Activated CD4-positive, alpha-beta T cell treated with anti-CD3 and anti-CD28 coated beads for 36 hours (primary cell): ENCODE measurements at regions not wholly inside any gene's neighbourhood (a gene's known extent, or its start where the extent isn't known, plus 50 kb on each side); places are given as distances from the start of the nearest gene placed in this dataset.

Experiments
- ATAC-seq: fragments of 200-7000 bp; cut with Tn5 transposase; one replicate; pipeline ENCODE4 v1.10.0; 2021; ENCODE audit warnings: mild to moderate bottlenecking, moderate library complexity
- CTCF ChIA-PET: fragments of 350-600 bp; sonication (Branson Sonifier 250); formaldehyde crosslinking; loops from one replicate; lab custom pipeline; 2021; ENCODE audit warnings: antibody characterized with exemption; lab: Charles Lee
- POLR2A ChIA-PET: fragments of 350-600 bp; sonication (Branson Sonifier 250); formaldehyde crosslinking; loops from one replicate; lab custom pipeline; 2021; ENCODE audit warnings: antibody characterized with exemption, inconsistent platforms; lab: Charles Lee
- DNase-seq: peaks from one replicate; pipeline ENCODE4 v3.0.0-alpha.2; 2020
- H3K27ac Mint-ChIP-seq: one replicate; pipeline ENCODE4 v1.8.0; 2021; ENCODE audit warnings: mixed read lengths
- H3K27me3 Mint-ChIP-seq: one replicate; pipeline ENCODE4 v1.8.0; 2021; ENCODE audit warnings: mixed read lengths
- H3K36me3 Mint-ChIP-seq: one replicate; pipeline ENCODE4 v1.8.0; 2021; ENCODE audit warnings: low read depth, mixed read lengths
- H3K4me1 Mint-ChIP-seq: one replicate; pipeline ENCODE4 v1.8.0; 2021; ENCODE audit warnings: mixed read lengths
- H3K4me3 Mint-ChIP-seq: one replicate; pipeline ENCODE4 v1.8.0; 2021; ENCODE audit warnings: mild to moderate bottlenecking, moderate library complexity, mixed read lengths
- H3K9me3 Mint-ChIP-seq: one replicate; pipeline ENCODE4 v1.8.0; 2021; ENCODE audit warnings: low read depth, mixed read lengths
- intact Hi-C, 2 experiments: fragments of 100-400 bp; cut with DNase I in 1 of 2; cut with micrococcal nuclease in 1 of 2; formaldehyde crosslinking; loops; one replicate each; pipeline versions ENCODE4 v1.14.2 to v1.15.1; 2022 to 2024; cut with DNase I, micrococcal nuclease

DNA sequence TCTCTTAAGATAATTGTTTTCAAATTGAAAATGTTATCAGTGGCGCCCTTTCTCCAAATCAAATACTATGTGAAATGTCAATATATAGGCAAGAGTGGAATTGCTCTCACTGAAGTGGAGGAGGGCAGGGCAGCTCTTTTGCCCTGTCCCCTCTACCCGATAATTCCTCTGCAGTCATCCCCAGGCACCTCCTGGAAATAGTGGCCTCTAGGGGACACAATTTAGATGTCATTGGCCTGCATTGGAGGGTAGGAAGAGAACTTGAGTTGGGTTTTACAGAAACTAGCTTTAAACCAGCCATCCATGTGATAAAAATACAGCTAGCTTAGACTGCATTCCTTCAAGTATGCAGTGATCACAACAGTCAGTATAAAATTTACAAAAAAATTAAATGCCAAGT is 288.9 kb downstream of the EDEM1 start:
- ChIA-PET POLR2A (no interaction called here), CTCF (interaction anchor here (0.7 kb wide), 1 partner anchor 18 kb away, joined by 3 read pairs; no protein-coding TSS in a partner anchor)
- Mint-ChIP-seq H3K36me3 (no peaks in the 10 kb centered on the region), H3K27me3 (peaks cover 1% of the 10 kb centered on the region), H3K27ac (no peak overlapping the region), H3K9me3 (no peaks in the 10 kb centered on the region), H3K4me3 (no peak overlapping the region), H3K4me1 (no peaks in the 10 kb centered on the region)
- ATAC-seq (no peak), DNase-seq (no peak)
- intact Hi-C loops, result no loop called here

DNA sequence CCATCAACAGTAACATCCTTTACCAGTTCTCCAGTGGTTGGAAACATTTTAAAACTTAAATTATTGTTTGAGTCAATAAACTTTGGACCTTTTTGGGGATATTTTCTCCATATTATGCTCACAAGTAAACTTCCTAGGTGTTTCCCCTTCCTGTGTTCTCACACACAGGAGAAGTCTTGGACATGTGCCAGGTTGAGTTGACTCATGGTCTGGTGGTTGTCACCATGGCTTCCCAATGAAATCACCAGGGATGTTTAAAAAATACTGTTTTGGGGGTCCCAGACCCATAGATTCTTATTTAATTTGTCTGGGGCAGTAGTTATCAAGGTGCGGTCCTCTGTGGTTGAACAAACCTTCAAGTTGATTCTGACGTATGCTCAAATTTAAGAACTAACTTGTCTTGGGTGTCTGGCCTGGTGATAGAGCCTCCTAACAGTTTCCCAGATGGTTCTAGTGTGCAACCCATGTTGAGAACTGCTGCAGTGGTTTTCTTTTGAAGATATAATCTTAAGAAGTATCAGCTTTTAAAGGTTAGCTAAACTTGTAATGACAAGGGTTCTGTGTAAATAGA is 291.8 kb downstream of the EDEM1 start:
- Mint-ChIP-seq H3K27ac (no peak overlapping the region), H3K4me1 (no peaks in the 10 kb centered on the region), H3K9me3 (no peaks in the 10 kb centered on the region), H3K27me3 (peaks cover 1% of the 10 kb centered on the region), H3K36me3 (no peaks in the 10 kb centered on the region), H3K4me3 (no peak overlapping the region)
- DNase-seq (peak; percentile 24), ATAC-seq (no peak)
- intact Hi-C loops, result no loop called here
- ChIA-PET POLR2A (no interaction called here), CTCF (no interaction called here)

DNA sequence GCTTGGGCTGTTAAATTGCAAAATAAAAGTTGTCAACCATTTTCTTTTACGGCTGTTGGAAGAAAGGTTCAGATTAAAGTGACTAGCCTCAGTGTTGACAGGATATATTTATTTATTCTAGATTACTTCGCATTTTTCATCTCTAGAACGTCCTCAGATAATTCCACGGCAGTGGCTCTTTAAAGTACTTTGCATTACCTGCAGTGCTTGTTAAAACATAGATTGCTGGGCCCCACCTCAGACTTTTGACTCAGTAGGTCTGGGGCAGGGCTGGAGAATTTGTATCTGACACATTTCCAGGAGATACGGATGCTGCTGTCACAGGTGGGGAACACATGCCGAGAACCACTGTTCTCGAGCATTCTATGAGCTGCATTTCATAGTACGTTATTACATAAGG is 292.7 kb downstream of the EDEM1 start:
- no peaks in the 10 kb centered on the region for H3K36me3 Mint-ChIP-seq
- intact Hi-C loops, result no loop called here
- H3K4me1 Mint-ChIP-seq, result no peaks in the 10 kb centered on the region
- no peaks in the 10 kb centered on the region for H3K9me3 Mint-ChIP-seq
- H3K4me3 Mint-ChIP-seq, result no peak overlapping the region
- CTCF ChIA-PET, result no interaction called here
- POLR2A ChIA-PET, result no interaction called here
- no peak for DNase-seq
- ATAC-seq, result no peak
- H3K27ac Mint-ChIP-seq, result no peak overlapping the region
- H3K27me3 Mint-ChIP-seq, result no peaks in the 10 kb centered on the region

DNA sequence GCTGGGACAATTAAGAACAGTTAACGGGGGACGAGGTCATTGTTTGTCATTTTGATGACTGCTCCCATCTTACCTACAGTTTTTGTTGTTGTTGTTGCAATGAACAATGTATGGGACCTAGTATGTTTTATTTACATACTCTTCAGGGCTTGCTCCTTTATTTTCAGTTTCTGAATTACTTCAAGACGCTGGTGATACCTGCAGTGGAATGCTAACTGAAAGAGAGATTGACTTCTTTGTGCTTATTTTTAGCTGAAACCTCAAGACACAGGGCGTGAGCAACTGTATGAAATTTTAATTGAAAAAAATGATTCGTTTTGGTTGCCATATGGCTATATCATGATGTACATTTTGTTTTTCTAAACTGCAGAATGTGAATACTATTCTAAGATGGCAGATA is 297.9 kb downstream of the EDEM1 start:
- POLR2A ChIA-PET, result no interaction called here
- CTCF ChIA-PET, result no interaction called here

DNA sequence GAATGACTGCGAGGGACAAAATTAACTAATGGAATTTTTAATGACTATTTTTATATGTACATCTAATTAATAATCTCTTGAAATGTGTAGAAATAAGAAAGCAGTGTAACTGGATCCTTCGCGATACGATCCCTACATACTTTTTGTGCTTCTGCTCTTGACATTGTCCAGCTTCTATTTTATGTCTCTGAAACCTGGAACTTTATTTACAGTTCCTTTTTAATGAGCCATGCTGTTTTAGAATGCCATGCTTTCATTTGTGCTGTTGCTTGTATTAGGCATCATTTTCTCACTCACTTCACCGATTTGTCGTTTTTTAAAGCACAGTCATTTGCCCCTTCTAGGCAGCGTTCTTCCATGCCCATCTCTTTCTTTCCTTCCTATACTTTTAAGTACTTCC is 301.3 kb downstream of the EDEM1 start:
- DNase-seq, result no peak
- H3K36me3 Mint-ChIP-seq, result no peaks in the 10 kb centered on the region
- ChIA-PET CTCF (interaction anchor here (0.6 kb wide), 1 partner anchor 1562 kb away, joined by 3 read pairs; no protein-coding TSS in a partner anchor), POLR2A (no interaction called here)
- H3K27me3 Mint-ChIP-seq, result peaks cover 3% of the 10 kb centered on the region
- H3K27ac Mint-ChIP-seq, result no peak overlapping the region
- H3K4me3 Mint-ChIP-seq, result no peak overlapping the region
- no peak for ATAC-seq
- intact Hi-C loops, result no loop called here
- H3K9me3 Mint-ChIP-seq, result no peaks in the 10 kb centered on the region
- no peaks in the 10 kb centered on the region for H3K4me1 Mint-ChIP-seq

More for the DNA sequence above, 297.9 kb downstream of the EDEM1 start:
- H3K27ac Mint-ChIP-seq, result no peak overlapping the region
- no peak for ATAC-seq
- H3K4me1 Mint-ChIP-seq, result no peaks in the 10 kb centered on the region
- intact Hi-C loops, result no loop called here
- no peaks in the 10 kb centered on the region for H3K9me3 Mint-ChIP-seq
- no peak overlapping the region for H3K4me3 Mint-ChIP-seq
- DNase-seq, result no peak
- H3K36me3 Mint-ChIP-seq, result no peaks in the 10 kb centered on the region
- peaks cover 3% of the 10 kb centered on the region for H3K27me3 Mint-ChIP-seq

DNA sequence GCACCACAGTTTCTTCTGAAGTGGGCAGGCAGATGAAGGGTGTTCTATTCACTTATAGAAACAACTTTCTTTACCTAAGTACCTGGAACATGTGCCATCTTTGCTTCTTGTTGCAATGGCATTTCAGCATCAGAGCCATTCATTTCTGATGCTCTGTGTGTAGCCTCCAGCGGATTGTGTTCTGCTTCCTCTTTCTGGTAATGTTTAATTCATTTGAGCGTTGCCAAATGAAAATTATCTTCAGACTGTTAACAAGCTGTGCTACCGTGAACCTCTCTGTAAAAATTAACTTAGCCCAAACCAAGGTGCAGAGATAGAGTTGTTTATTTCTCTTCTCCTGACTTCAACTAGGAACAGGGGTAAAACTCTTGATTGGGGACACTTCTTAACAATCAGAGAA is 302.0 kb downstream of the EDEM1 start:
- ChIA-PET CTCF (no interaction called here), POLR2A (no interaction called here)
- no peak overlapping the region for H3K27ac Mint-ChIP-seq
- no peaks in the 10 kb centered on the region for H3K36me3 Mint-ChIP-seq
- H3K4me1 Mint-ChIP-seq, result no peaks in the 10 kb centered on the region
- DNase-seq (no peak), ATAC-seq (no peak)
- no peak overlapping the region for H3K4me3 Mint-ChIP-seq
- intact Hi-C loops, result no loop called here
- H3K27me3 Mint-ChIP-seq, result peaks cover 3% of the 10 kb centered on the region
- no peaks in the 10 kb centered on the region for H3K9me3 Mint-ChIP-seq

DNA sequence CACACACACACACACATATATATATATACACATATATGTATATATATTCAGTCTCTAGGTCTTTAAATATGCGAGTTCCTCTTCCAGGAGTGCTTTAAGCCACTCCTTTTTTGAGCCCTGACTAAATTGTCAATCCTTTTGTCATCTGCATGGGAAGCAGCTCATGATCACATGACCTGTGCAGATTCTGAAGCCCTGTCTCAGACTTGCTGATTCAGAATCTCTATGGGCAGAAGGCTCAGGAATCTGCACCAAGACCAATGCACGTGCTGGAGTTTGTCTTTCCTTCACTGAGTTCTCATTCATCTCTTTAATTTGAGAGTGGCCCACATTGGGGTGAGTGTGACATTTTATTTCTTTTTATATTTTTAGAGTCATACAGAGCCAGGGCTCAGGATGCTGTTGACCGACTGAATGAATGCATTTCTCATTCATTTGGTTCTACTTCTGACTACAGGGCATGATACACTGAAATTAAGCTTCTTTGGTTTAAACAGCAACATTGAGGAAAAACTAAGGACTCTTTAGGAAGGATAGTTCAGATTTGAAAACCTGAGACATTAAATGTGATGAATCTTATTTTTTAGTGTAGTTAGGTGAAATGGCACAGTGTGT is 307.5 kb downstream of the EDEM1 start:
- Mint-ChIP-seq H3K27ac (no peak overlapping the region), H3K4me3 (no peak overlapping the region), H3K4me1 (peaks cover 12% of the 10 kb centered on the region), H3K36me3 (no peaks in the 10 kb centered on the region), H3K9me3 (no peaks in the 10 kb centered on the region), H3K27me3 (no peaks in the 10 kb centered on the region)
- CTCF ChIA-PET, result no interaction called here
- DNase-seq (no peak), ATAC-seq (no peak)
- intact Hi-C loops, result no loop called here
- POLR2A ChIA-PET, result no interaction called here

DNA sequence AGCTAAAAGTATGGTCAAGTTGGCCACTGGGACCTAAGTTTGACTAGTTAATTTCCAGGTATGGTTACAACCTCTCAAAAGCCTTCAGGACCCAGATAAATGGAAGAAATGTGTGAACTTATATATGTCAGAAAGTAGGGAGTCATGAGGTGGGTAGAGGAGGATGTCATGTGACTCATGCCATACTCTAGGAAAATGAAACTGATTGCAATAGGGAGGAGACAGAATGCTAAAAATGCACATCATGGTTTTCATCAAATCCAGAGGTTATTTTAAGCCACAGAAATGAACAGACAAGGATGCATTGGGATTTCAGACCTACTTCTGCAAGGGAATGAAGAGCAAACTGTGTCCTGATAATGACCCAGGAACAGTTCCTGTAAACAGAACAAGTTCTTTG is 310.0 kb downstream of the EDEM1 start:
- H3K27ac Mint-ChIP-seq, result no peak overlapping the region
- peaks cover 12% of the 10 kb centered on the region for H3K4me1 Mint-ChIP-seq
- H3K27me3 Mint-ChIP-seq, result no peaks in the 10 kb centered on the region
- DNase-seq, result no peak
- H3K9me3 Mint-ChIP-seq, result no peaks in the 10 kb centered on the region
- POLR2A ChIA-PET, result no interaction called here
- H3K4me3 Mint-ChIP-seq, result no peak overlapping the region
- intact Hi-C loops, result no loop called here
- CTCF ChIA-PET, result no interaction called here
- no peak for ATAC-seq
- H3K36me3 Mint-ChIP-seq, result no peaks in the 10 kb centered on the region

DNA sequence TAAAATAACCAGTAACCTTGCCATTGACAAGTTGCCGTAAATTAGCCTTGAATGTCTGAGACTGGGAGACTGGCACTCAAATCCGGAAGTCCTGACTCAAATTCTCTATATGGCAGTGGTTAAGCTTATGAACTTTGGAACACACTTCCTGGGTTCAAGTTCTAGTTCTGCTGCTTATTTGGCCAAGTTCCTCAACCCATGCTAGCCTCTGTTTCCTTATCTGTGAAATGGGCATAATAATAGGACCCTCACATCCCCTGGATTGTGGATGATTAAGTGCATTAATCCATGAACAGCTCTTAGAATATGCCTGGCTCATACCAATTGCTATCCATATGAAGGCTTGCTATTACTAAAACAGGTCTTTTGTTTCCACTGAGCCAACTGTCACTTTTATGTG is 311.5 kb downstream of the EDEM1 start:
- no peak overlapping the region for H3K4me3 Mint-ChIP-seq
- ChIA-PET POLR2A (no interaction called here), CTCF (no interaction called here)
- ATAC-seq, result no peak
- no peaks in the 10 kb centered on the region for H3K36me3 Mint-ChIP-seq
- H3K4me1 Mint-ChIP-seq, result peaks cover 12% of the 10 kb centered on the region
- intact Hi-C loops, result no loop called here
- no peaks in the 10 kb centered on the region for H3K27me3 Mint-ChIP-seq
- H3K9me3 Mint-ChIP-seq, result no peaks in the 10 kb centered on the region
- DNase-seq, result no peak
- no peak overlapping the region for H3K27ac Mint-ChIP-seq

DNA sequence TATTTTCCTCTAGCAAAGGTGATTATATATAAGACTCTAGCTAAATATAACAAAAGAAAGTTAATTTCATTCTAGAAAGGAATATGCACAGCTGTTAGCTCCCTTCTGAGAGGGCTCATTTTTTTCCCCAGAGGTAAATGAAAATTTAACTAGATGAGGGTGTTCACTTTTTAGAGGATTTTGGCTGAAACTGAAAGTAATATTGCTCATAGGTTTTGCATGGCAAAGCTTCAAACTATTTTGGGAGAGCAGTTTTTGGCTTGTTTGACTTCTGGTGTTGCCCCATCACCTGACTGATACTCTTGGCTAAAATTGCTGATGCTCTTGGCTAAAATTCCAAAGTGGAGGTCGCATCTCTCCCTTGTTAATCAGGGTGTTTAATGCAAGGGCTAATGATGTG is 311.9 kb downstream of the EDEM1 start:
- Mint-ChIP-seq H3K27me3 (no peaks in the 10 kb centered on the region), H3K4me1 (peaks cover 12% of the 10 kb centered on the region), H3K9me3 (no peaks in the 10 kb centered on the region), H3K36me3 (no peaks in the 10 kb centered on the region), H3K27ac (no peak overlapping the region), H3K4me3 (no peak overlapping the region)
- ChIA-PET POLR2A (no interaction called here), CTCF (no interaction called here)
- ATAC-seq (no peak), DNase-seq (no peak)
- intact Hi-C loops, result no loop called here

DNA sequence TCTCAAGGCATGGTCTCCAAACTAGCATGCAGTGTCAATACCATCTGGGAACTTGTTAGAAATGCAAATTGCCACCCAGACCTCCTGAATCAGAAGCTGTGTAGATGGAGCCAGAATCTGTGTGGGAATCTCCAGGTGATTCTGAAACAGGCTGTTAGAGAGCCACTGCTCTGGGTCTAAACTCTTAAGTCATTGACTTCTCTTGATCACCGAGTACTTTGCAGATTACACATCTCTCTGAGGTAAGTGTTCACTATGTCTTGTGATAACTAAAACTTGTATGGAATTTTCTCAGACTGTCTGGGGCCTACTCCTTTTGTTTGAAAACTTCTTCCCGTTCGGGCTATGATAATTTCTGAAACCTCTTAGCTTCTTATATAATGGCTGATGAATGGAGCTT is 315.6 kb downstream of the EDEM1 start:
- no peaks in the 10 kb centered on the region for H3K36me3 Mint-ChIP-seq
- ChIA-PET POLR2A (no interaction called here), CTCF (no interaction called here)
- H3K27me3 Mint-ChIP-seq, result peaks cover 4% of the 10 kb centered on the region
- no peak overlapping the region for H3K27ac Mint-ChIP-seq
- DNase-seq, result no peak
- no peak overlapping the region for H3K4me3 Mint-ChIP-seq
- intact Hi-C loops, result no loop called here
- H3K9me3 Mint-ChIP-seq, result peaks cover 6% of the 10 kb centered on the region
- no peak for ATAC-seq
- H3K4me1 Mint-ChIP-seq, result peaks cover 8% of the 10 kb centered on the region

DNA sequence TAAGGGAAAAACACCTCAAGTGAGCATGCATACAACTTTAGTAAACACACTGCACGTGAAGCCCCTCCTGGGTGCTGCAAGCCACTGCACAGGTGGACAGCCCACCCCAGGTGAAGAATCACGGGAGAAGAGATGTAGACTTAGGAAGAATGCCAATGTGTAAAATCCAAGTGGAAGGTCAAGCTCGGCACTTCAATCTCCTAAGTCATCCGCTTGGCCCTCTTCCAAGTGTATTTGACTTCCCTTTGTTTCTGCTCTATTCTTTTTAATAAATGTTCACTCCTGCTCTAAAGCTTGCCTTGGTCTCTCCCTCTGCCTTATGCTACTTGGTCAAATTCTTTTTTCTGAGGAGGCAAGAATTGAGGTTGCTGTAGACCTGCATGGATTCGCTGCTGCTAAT is 316.6 kb downstream of the EDEM1 start:
- Mint-ChIP-seq H3K27me3 (peaks cover 4% of the 10 kb centered on the region), H3K36me3 (no peaks in the 10 kb centered on the region), H3K4me1 (peaks cover 5% of the 10 kb centered on the region), H3K4me3 (no peak overlapping the region), H3K27ac (no peak overlapping the region), H3K9me3 (peaks cover 15% of the 10 kb centered on the region)
- no peak for ATAC-seq
- no peak for DNase-seq
- POLR2A ChIA-PET, result no interaction called here
- CTCF ChIA-PET, result interaction anchor here (1.0 kb wide), 1 partner anchor 182 kb away, joined by 3 read pairs; no protein-coding TSS in a partner anchor
- intact Hi-C loops, result no loop called here
